Stimulated activated naive CD4-positive, alpha-beta T cell (primary cell): ENCODE measurements at regions not wholly inside any gene's neighbourhood (a gene's known extent, or its start where the extent isn't known, plus 50 kb on each side); places are given as distances from the start of the nearest gene placed in this dataset.

Source experiments
- DNase-seq, 6 experiments: peaks; one replicate each; lab custom pipeline; 2025; lab: John Stamatoyannopoulos, UW

- no peak for DNase-seq
Observed at GRCh38 chr3:194218646-194219453, 82.9 kb downstream of the HES1 start.

- DNase-seq: no peak
Observed at GRCh38 chr3:194219826-194220410, 84.0 kb downstream of the HES1 start.

GRCh38 chr3:194220901-194221326, 85.0 kb downstream of the HES1 start:
- no peak for DNase-seq

GRCh38 chr3:194221336-194221735, 85.4 kb downstream of the HES1 start:
- DNase-seq: no peak

GRCh38 chr3:194223951-194224350, 88.0 kb downstream of the HES1 start:
- DNase-seq: no peak

GRCh38 chr3:194224471-194225417, 88.8 kb downstream of the HES1 start:
- no peak for DNase-seq

GRCh38 chr3:194225418-194225812, 89.5 kb downstream of the HES1 start:
- DNase-seq: no peak

- no peak for DNase-seq
Observed at GRCh38 chr3:194225988-194226663, 90.2 kb downstream of the HES1 start.

GRCh38 chr3:194231929-194232832, 96.2 kb downstream of the HES1 start:
- DNase-seq: no peak

- no peak for DNase-seq
Observed at GRCh38 chr3:194233150-194233549, 97.2 kb downstream of the HES1 start.

GRCh38 chr3:194235160-194235559, 99.2 kb downstream of the HES1 start:
- DNase-seq: no peak

- DNase-seq: no peak
Observed at GRCh38 chr3:194237110-194237509, 101.2 kb downstream of the HES1 start.

GRCh38 chr3:194240766-194241165, 104.8 kb downstream of the HES1 start:
- no peak for DNase-seq

GRCh38 chr3:194243172-194243837, 107.4 kb downstream of the HES1 start:
- DNase-seq: no peak

GRCh38 chr3:194244167-194244566, 107.0 kb downstream of the CPN2 start:
- no peak for DNase-seq

- DNase-seq: no peak
Observed at GRCh38 chr3:194245474-194245873, 105.7 kb downstream of the CPN2 start.

GRCh38 chr3:194245975-194246561, 105.1 kb downstream of the CPN2 start:
- no peak for DNase-seq

GRCh38 chr3:194246709-194247349, 104.3 kb downstream of the CPN2 start:
- no peak for DNase-seq

GRCh38 chr3:194247350-194247740, 103.8 kb downstream of the CPN2 start:
- no peak for DNase-seq
